ENCODE measurements at regions not wholly inside any gene's neighbourhood (a gene's known extent, or its start where the extent isn't known, plus 50 kb on each side); places are given as distances from the start of the nearest gene placed in this dataset.

- Histone ChIP-seq H2AFZ (ENCODE audit: insufficient read depth, low read depth, low read length, poor library complexity, severe bottlenecking) (no peak overlapping the region), H3K4me1 (ENCODE audit: control insufficient read depth in 2 of 2, insufficient read depth in 2 of 2, low read length in 2 of 2) (no peaks in the 10 kb centered on the region), H3K79me2 (ENCODE audit: control insufficient read depth, insufficient read depth, low read length) (no peaks in the 10 kb centered on the region), H3K4me3 (ENCODE audit: control extremely low read depth in 1 of 5, extremely low read depth in 1 of 5, insufficient read depth in 1 of 5, low read depth in 2 of 5, low read length in 4 of 5) (no peak overlapping the region), H3K9ac (ENCODE audit: low read length) (no peak overlapping the region), H3K27me3 (replicated peaks in 1 of 4; ENCODE audit: control extremely low read depth in 1 of 4, control insufficient read depth in 3 of 4, insufficient read depth in 4 of 4, low read length in 3 of 4) (peaks cover 0 to 7% (median under 1%) of the 10 kb centered on the region in 4 experiments), H4K20me1 (ENCODE audit: control insufficient read depth, insufficient read depth, low read length, poor library complexity, severe bottlenecking) (no peaks in the 10 kb centered on the region), H3K9me3 (ENCODE audit: control extremely low read depth in 1 of 3, control insufficient read depth in 2 of 3, insufficient read depth in 1 of 3, low read length in 2 of 3) (no peaks in the 10 kb centered on the region), H3K27ac (ENCODE audit: low read length in 2 of 2) (no peak overlapping the region), H3K36me3 (replicated peaks in 1 of 2; ENCODE audit: control extremely low read depth in 1 of 2, control insufficient read depth in 1 of 2, extremely low read depth in 1 of 2, insufficient read depth in 2 of 2, low read length in 1 of 2) (no peaks in the 10 kb centered on the region), H3K4me2 (replicated peaks; ENCODE audit: low read depth, low read length, poor library complexity, severe bottlenecking) (no peak overlapping the region)
- Mint-ChIP-seq H3K9me3 (ENCODE audit: insufficient read depth) (no peaks in the 10 kb centered on the region), H3K4me3 (no peak overlapping the region), H3K4me1 (no peaks in the 10 kb centered on the region), H3K27ac (no peak overlapping the region), H3K27me3 (peaks cover 37% of the 10 kb centered on the region)
- POLR2A ChIA-PET = no interaction called here
- DNase-seq (no peak), ATAC-seq (ENCODE audit: low read depth) (no peak)
- no peak for TF ChIP-seq EZH2 (IDR thresholded peaks at IDR 0.05; ENCODE audit: borderline replicate concordance, insufficient read depth, low read depth, low read length, poor library complexity, severe bottlenecking)
- TF ChIP-seq CTCF (IDR thresholded peaks at IDR 0.05) = no peak
- intact Hi-C loops (cut with micrococcal nuclease) = no loop called here
- CTCF ChIA-PET = no interaction called here
- WGBS (ENCODE audit: insufficient coverage) = 100% methylated on average over 2 of the region's 5 CpGs
These were observed 58.3 kb upstream of the NFIL3 start for GRCh38 chr9:91481972-91482371.

- Histone ChIP-seq H3K4me1 (ENCODE audit: control insufficient read depth in 2 of 2, insufficient read depth in 2 of 2, low read length in 2 of 2) (no peaks in the 10 kb centered on the region), H3K27me3 (replicated peaks in 1 of 4; ENCODE audit: control extremely low read depth in 1 of 4, control insufficient read depth in 3 of 4, insufficient read depth in 4 of 4, low read length in 3 of 4) (peaks cover 0 to 10% (median 7%) of the 10 kb centered on the region in 4 experiments), H3K9me3 (ENCODE audit: control extremely low read depth in 1 of 3, control insufficient read depth in 2 of 3, insufficient read depth in 1 of 3, low read length in 2 of 3) (peaks cover 0 to 8% (median 0%) of the 10 kb centered on the region in 3 donors), H3K4me3 (ENCODE audit: control extremely low read depth in 1 of 5, extremely low read depth in 1 of 5, insufficient read depth in 1 of 5, low read depth in 2 of 5, low read length in 4 of 5) (no peak overlapping the region), H3K9ac (ENCODE audit: low read length) (no peak overlapping the region), H2AFZ (ENCODE audit: insufficient read depth, low read depth, low read length, poor library complexity, severe bottlenecking) (no peak overlapping the region), H3K27ac (ENCODE audit: low read length in 2 of 2) (no peak overlapping the region), H4K20me1 (ENCODE audit: control insufficient read depth, insufficient read depth, low read length, poor library complexity, severe bottlenecking) (no peaks in the 10 kb centered on the region), H3K4me2 (replicated peaks; ENCODE audit: low read depth, low read length, poor library complexity, severe bottlenecking) (no peak overlapping the region), H3K36me3 (replicated peaks in 1 of 2; ENCODE audit: control extremely low read depth in 1 of 2, control insufficient read depth in 1 of 2, extremely low read depth in 1 of 2, insufficient read depth in 2 of 2, low read length in 1 of 2) (no peaks in the 10 kb centered on the region), H3K79me2 (ENCODE audit: control insufficient read depth, insufficient read depth, low read length) (no peaks in the 10 kb centered on the region)
- H3K4me1 Mint-ChIP-seq = no peaks in the 10 kb centered on the region
- peaks cover 51% of the 10 kb centered on the region for H3K27me3 Mint-ChIP-seq
- intact Hi-C loops (cut with micrococcal nuclease) = no loop called here
- H3K9me3 Mint-ChIP-seq (ENCODE audit: insufficient read depth) = no peaks in the 10 kb centered on the region
- ChIA-PET POLR2A (no interaction called here), CTCF (interaction anchor here (1.1 kb wide), 1 partner anchor 14 kb away, joined by 3 read pairs; no protein-coding TSS in a partner anchor)
- no peak overlapping the region for H3K4me3 Mint-ChIP-seq
- TF ChIP-seq CTCF (IDR thresholded peaks at IDR 0.05) (no peak), EZH2 (IDR thresholded peaks at IDR 0.05; ENCODE audit: borderline replicate concordance, insufficient read depth, low read depth, low read length, poor library complexity, severe bottlenecking) (no peak)
- no peak for ATAC-seq (ENCODE audit: low read depth)
- no peak for DNase-seq
- no peak overlapping the region for H3K27ac Mint-ChIP-seq
- 48% methylated on average over 3 of the region's 4 CpGs for WGBS (ENCODE audit: insufficient coverage)
These were observed 53.5 kb upstream of the NFIL3 start for GRCh38 chr9:91477106-91477505.
